ENCODE measurements at regions not wholly inside any gene's neighbourhood (a gene's known extent, or its start where the extent isn't known, plus 50 kb on each side); places are given as distances from the start of the nearest gene placed in this dataset.

GRCh38 chr5:115684513-115685037 lies 58.7 kb upstream of the TMED7 start:
- no peak for TF ChIP-seq POLR2A (IDR thresholded peaks at IDR 0.05; ENCODE audit: low read length)
- no peak for TF ChIP-seq CTCF (IDR thresholded peaks at IDR 0.05)
- TF ChIP-seq HOXB13 (CRISPR knock-in tag; IDR thresholded peaks at IDR 0.05; ENCODE audit: low read depth) = no peak
- no peak for TF ChIP-seq EP300 (IDR thresholded peaks at IDR 0.05)
- no peak for TF ChIP-seq RCOR1 (IDR thresholded peaks at IDR 0.05; ENCODE audit: low read depth, low read length)
- no peak for TF ChIP-seq RFX5 (IDR thresholded peaks at IDR 0.05)
- TF ChIP-seq MYC (IDR thresholded peaks at IDR 0.05; ENCODE audit: borderline replicate concordance, low read length) = no peak
- no peak for TF ChIP-seq HDAC2 (IDR thresholded peaks at IDR 0.05)
